Coronary artery (tissue), 2 donors: ENCODE measurements at regions not wholly inside any gene's neighbourhood (a gene's known extent, or its start where the extent isn't known, plus 50 kb on each side); places are given as distances from the start of the nearest gene placed in this dataset.

Experiments
- DNase-seq: peaks from one replicate; pipeline ENCODE4 v3.0.0-alpha.2; 2017; ENCODE audit warnings: low spot score
- H3K27ac ChIP-seq, 2 donors: fragments of 200-600 bp; sonication (generic); one replicate each; pipeline ENCODE4 v1.5.1; 2016 to 2019
- H3K4me3 ChIP-seq: fragments of 200-600 bp; sonication (generic); 2 replicates; pipeline ENCODE4 v1.5.1; 2016; ENCODE audit warnings: mild to moderate bottlenecking, moderate library complexity
- CTCF ChIP-seq: fragments of 200-600 bp; sonication (generic); IDR thresholded peaks from one replicate; pipeline ENCODE4 v1.5.1; 2019; ENCODE audit warnings: antibody characterized with exemption

GRCh38 chr6:98323605-98324004 is 510.8 kb upstream of the POU3F2 start:
- no peak for TF ChIP-seq CTCF
- H3K27ac ChIP-seq: no peak overlapping the region
- DNase-seq: no peak
- no peak overlapping the region for H3K4me3 ChIP-seq

GRCh38 chr6:98324446-98324845 is 509.9 kb upstream of the POU3F2 start:
- Histone ChIP-seq H3K4me3 (no peak overlapping the region), H3K27ac (no peak overlapping the region)
- DNase-seq: no peak
- TF ChIP-seq CTCF: no peak

GRCh38 chr6:98325366-98325765 is 509.0 kb upstream of the POU3F2 start:
- H3K27ac ChIP-seq: no peak overlapping the region
- no peak overlapping the region for H3K4me3 ChIP-seq
- no peak for DNase-seq
- TF ChIP-seq CTCF: no peak

- no peak overlapping the region for H3K4me3 ChIP-seq
- DNase-seq: no peak
- TF ChIP-seq CTCF: no peak
- H3K27ac ChIP-seq: no peak overlapping the region
These were observed 501.1 kb upstream of the POU3F2 start for GRCh38 chr6:98333273-98333672.

GRCh38 chr6:98335594-98335993 is 498.8 kb upstream of the POU3F2 start:
- no peak for DNase-seq
- H3K27ac ChIP-seq: no peak overlapping the region
- H3K4me3 ChIP-seq: no peak overlapping the region
- no peak for TF ChIP-seq CTCF

GRCh38 chr6:98339506-98339905 is 494.9 kb upstream of the POU3F2 start:
- no peak overlapping the region for H3K27ac ChIP-seq
- no peak for TF ChIP-seq CTCF
- no peak overlapping the region for H3K4me3 ChIP-seq
- DNase-seq: no peak

GRCh38 chr6:98343004-98343403 is 491.4 kb upstream of the POU3F2 start:
- H3K4me3 ChIP-seq: no peak overlapping the region
- TF ChIP-seq CTCF: no peak
- no peak for DNase-seq
- no peak overlapping the region for H3K27ac ChIP-seq
